ENCODE measurements at regions not wholly inside any gene's neighbourhood (a gene's known extent, or its start where the extent isn't known, plus 50 kb on each side); places are given as distances from the start of the nearest gene placed in this dataset.

DNA sequence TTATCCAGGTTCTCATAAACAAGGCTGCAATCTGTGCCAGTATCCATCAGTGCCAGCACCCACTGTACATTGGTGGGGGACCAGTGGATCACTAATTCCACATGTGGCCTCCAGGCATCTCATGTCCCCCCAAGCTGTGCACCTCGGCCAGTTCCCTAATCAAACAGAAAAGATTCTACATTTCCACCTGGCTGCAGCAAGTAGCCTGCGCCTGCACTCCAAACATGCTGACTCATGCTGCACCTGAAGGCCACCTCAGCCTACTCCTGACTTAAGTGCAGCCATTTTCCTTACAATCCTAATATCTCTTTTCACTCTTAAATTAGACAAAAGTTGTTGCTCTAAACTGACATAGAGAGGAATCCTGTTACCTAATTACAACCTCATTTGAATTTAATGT lies 729.4 kb upstream of the MIR17HG start (continued):
- no peak for TF ChIP-seq RAD21 (IDR thresholded peaks at IDR 0.05; ENCODE audit: low read depth)
- no peak for TF ChIP-seq ZNF274 (IDR thresholded peaks at IDR 0.05; ENCODE audit: low read depth, low read length)
- no peak for TF ChIP-seq CBX3 (IDR thresholded peaks at IDR 0.05; ENCODE audit: low read depth)
- no peak for TF ChIP-seq ELF1 (IDR thresholded peaks at IDR 0.05; ENCODE audit: borderline replicate concordance, low read depth)
- no peak for TF ChIP-seq POLR2A (IDR thresholded peaks at IDR 0.05; ENCODE audit: borderline replicate concordance, extremely low read depth, insufficient read depth, insufficient read length)
- TF ChIP-seq ZFX (IDR thresholded peaks at IDR 0.05): no peak

DNA sequence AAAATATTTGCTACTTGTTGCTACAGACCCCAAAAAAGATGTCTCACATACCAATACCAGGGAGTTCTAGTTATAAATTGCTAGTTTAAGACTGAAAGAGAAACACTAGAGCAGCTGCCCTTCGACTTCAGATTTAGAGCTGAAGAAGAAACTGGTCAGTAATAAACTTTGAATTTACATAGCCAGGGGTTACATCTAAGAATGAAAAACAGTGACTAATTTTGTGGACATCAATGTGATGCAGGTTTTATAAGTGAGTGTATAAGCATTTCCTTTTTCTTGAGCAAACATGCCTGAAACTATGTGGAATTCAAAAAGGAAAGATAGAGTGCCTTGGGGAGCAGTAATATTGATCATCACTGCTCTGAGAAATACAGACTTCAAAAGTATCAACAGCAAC lies 724.9 kb upstream of the MIR17HG start:
- ChIA-PET POLR2A (no interaction called here), CTCF (no interaction called here), RAD21 (ENCODE audit: low non-redundant PET in 1 of 2, low total read pairs in 2 of 2, uncharacterized antibody in 2 of 2, unreplicated experiment in 2 of 2) (no interaction called here)
- Histone ChIP-seq H3K9ac (ENCODE audit: low read length) (no peak overlapping the region), H3K4me1 (ENCODE audit: control insufficient read depth in 1 of 2, insufficient read depth in 2 of 2, low read length in 2 of 2) (no peaks in the 10 kb centered on the region), H3K4me2 (ENCODE audit: low read length) (no peak overlapping the region), H3K9me2 (ENCODE audit: insufficient read depth) (no peaks in the 10 kb centered on the region), H2AFZ (ENCODE audit: low read depth, low read length, poor library complexity, severe bottlenecking) (no peak overlapping the region), H3K27ac (ENCODE audit: low read depth, low read length) (no peak overlapping the region), H3K27me3 (ENCODE audit: insufficient read depth, low read length) (no peaks in the 10 kb centered on the region), H3K4me3 (replicated peaks in 1 of 2; ENCODE audit: low read depth in 1 of 2, low read length in 2 of 2) (no peak overlapping the region), H3K9me3 (ENCODE audit: control insufficient read depth in 1 of 2, insufficient read depth in 1 of 2, low read depth in 1 of 2, low read length in 2 of 2) (peaks cover 0 to 8% of the 10 kb centered on the region in 2 experiments; a peak in 2 of 4 replicates), H4K20me1 (ENCODE audit: insufficient read depth) (no peaks in the 10 kb centered on the region), H3K79me2 (ENCODE audit: insufficient read depth, low read length) (no peaks in the 10 kb centered on the region), H3K36me3 (ENCODE audit: control insufficient read depth in 1 of 2, insufficient read depth in 2 of 2, low read length in 2 of 2) (no peaks in the 10 kb centered on the region)
- TF ChIP-seq POLR2AphosphoS5 (IDR thresholded peaks at IDR 0.05; ENCODE audit: low read depth, low read length): no peak
- TF ChIP-seq, protein P1, sequence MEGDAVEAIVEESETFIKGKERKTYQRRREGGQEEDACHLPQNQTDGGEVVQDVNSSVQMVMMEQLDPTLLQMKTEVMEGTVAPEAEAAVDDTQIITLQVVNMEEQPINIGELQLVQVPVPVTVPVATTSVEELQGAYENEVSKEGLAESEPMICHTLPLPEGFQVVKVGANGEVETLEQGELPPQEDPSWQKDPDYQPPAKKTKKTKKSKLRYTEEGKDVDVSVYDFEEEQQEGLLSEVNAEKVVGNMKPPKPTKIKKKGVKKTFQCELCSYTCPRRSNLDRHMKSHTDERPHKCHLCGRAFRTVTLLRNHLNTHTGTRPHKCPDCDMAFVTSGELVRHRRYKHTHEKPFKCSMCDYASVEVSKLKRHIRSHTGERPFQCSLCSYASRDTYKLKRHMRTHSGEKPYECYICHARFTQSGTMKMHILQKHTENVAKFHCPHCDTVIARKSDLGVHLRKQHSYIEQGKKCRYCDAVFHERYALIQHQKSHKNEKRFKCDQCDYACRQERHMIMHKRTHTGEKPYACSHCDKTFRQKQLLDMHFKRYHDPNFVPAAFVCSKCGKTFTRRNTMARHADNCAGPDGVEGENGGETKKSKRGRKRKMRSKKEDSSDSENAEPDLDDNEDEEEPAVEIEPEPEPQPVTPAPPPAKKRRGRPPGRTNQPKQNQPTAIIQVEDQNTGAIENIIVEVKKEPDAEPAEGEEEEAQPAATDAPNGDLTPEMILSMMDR (IDR thresholded peaks at IDR 0.05 in 2 of 3, conservative IDR thresholded peaks at IDR 0.05 in 1 of 3; ENCODE audit: borderline replicate concordance in 1 of 3, insufficient read depth in 1 of 3, low read depth in 2 of 3, low read length in 2 of 3): no peak
- TF ChIP-seq SP1 (IDR thresholded peaks at IDR 0.05; ENCODE audit: low read depth): no peak
- TF ChIP-seq JUND (IDR thresholded peaks at IDR 0.05): no peak
- no peak for TF ChIP-seq FOSL1 (IDR thresholded peaks at IDR 0.05; ENCODE audit: low read depth)
- TF ChIP-seq EZH2phosphoT487 (IDR thresholded peaks at IDR 0.05; ENCODE audit: borderline replicate concordance): no peak
- no peak for TF ChIP-seq ZNF274 (IDR thresholded peaks at IDR 0.05; ENCODE audit: low read depth, low read length)
- TF ChIP-seq SRF (IDR thresholded peaks at IDR 0.05; ENCODE audit: low read depth): no peak
- TF ChIP-seq, protein P2, sequence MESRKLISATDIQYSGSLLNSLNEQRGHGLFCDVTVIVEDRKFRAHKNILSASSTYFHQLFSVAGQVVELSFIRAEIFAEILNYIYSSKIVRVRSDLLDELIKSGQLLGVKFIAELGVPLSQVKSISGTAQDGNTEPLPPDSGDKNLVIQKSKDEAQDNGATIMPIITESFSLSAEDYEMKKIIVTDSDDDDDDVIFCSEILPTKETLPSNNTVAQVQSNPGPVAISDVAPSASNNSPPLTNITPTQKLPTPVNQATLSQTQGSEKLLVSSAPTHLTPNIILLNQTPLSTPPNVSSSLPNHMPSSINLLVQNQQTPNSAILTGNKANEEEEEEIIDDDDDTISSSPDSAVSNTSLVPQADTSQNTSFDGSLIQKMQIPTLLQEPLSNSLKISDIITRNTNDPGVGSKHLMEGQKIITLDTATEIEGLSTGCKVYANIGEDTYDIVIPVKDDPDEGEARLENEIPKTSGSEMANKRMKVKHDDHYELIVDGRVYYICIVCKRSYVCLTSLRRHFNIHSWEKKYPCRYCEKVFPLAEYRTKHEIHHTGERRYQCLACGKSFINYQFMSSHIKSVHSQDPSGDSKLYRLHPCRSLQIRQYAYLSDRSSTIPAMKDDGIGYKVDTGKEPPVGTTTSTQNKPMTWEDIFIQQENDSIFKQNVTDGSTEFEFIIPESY (IDR thresholded peaks at IDR 0.05; ENCODE audit: extremely low read depth, insufficient replicate concordance, low read length): no peak
- no peak for TF ChIP-seq CBX3 (IDR thresholded peaks at IDR 0.05; ENCODE audit: low read depth)
- TF ChIP-seq, protein P3, sequence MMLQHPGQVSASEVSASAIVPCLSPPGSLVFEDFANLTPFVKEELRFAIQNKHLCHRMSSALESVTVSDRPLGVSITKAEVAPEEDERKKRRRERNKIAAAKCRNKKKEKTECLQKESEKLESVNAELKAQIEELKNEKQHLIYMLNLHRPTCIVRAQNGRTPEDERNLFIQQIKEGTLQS (IDR thresholded peaks at IDR 0.05): no peak
- no peak for TF ChIP-seq SIN3A (IDR thresholded peaks at IDR 0.05; ENCODE audit: low read depth)
- no peak for TF ChIP-seq EGR1 (IDR thresholded peaks at IDR 0.05; ENCODE audit: low read depth)
- no peak for TF ChIP-seq EZH2 (IDR thresholded peaks at IDR 0.05)
- TF ChIP-seq CEBPB (IDR thresholded peaks at IDR 0.05; ENCODE audit: low read depth): no peak
- no peak for TF ChIP-seq ZFX (IDR thresholded peaks at IDR 0.05)
- TF ChIP-seq YY1 (IDR thresholded peaks at IDR 0.05; ENCODE audit: extremely low read depth, insufficient replicate concordance, low read depth, low read length): no peak
- DNase-seq (ENCODE audit: low read depth, low spot score) (no peak), ATAC-seq (no peak)
- no TSS peak for BruUV-seq (replicated peaks)
- intact Hi-C loops (cut with micrococcal nuclease): no loop called here

Measured in HCT116 (cell line).